ENCODE measurements at regions not wholly inside any gene's neighbourhood (a gene's known extent, or its start where the extent isn't known, plus 50 kb on each side); places are given as distances from the start of the nearest gene placed in this dataset.
"Not testable (repeated sequence)": the region's sequence is repeated elsewhere in the genome, so short reads cannot be mapped to it uniquely, and the experiment has no call there.

DNA sequence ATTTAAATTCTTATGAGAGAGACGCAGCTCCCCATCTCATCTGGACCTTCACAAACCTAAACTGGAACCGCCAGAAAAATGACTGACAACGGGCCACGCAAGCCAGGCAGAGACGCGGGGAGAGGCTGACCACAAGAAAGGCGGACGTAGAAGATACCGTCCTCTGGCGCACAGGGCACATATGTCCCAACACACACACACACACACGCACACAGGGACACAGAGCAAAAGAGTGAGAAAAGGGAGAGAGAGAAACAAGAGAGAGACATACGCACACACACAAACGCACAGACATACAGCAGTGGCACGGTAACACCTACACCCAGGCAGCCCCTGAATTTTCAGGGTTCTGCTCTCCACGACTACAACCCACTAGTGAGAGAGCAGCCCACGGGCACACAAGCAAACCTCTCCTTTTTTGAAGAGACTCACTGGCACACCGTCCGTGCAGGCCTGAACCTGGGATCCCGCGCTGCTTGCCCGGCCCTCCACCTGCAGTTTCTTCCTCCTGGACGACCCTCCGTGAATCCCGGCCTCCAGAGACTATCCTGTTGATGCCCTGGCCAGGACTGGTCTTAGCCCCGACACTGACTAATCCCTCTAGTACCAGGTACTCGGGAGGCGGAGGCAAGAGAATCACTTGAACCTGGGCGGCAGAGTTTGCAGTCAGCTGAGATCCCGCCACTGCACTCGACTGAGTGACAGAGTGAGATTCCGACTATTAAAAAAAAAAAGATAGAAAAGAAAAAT, 156.5 kb upstream of the ZNF337 start:
- TF ChIP-seq, protein P1, sequence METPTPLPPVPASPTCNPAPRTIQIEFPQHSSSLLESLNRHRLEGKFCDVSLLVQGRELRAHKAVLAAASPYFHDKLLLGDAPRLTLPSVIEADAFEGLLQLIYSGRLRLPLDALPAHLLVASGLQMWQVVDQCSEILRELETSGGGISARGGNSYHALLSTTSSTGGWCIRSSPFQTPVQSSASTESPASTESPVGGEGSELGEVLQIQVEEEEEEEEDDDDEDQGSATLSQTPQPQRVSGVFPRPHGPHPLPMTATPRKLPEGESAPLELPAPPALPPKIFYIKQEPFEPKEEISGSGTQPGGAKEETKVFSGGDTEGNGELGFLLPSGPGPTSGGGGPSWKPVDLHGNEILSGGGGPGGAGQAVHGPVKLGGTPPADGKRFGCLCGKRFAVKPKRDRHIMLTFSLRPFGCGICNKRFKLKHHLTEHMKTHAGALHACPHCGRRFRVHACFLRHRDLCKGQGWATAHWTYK (CRISPR knock-in tag; IDR thresholded peaks at IDR 0.05): not testable (repeated sequence)
- not testable (repeated sequence) for TF ChIP-seq JUNB (CRISPR knock-in tag; conservative IDR thresholded peaks at IDR 0.05); SP1 (CRISPR knock-in tag; IDR thresholded peaks at IDR 0.05); ZNF586 (CRISPR knock-in tag; conservative IDR thresholded peaks at IDR 0.05); TBL1XR1 (IDR thresholded peaks at IDR 0.05; ENCODE audit: low read length in 2 of 2); POLR2A (conservative IDR thresholded peaks at IDR 0.05)
